Activated T-helper 1 cell treated with anti-CD3 and anti-CD28 coated beads, Interleukin-2, amount 50 U/mL, for 16 hours (primary cell): ENCODE measurements at regions not wholly inside any gene's neighbourhood (a gene's known extent, or its start where the extent isn't known, plus 50 kb on each side); places are given as distances from the start of the nearest gene placed in this dataset.

Source experiments
- DNase-seq, 2 donors: peaks; one replicate each; pipeline ENCODE4 v3.0.0-alpha.2; 2020; ENCODE audit warnings: low read depth in 1 of 2, low spot score in 1 of 2

DNA sequence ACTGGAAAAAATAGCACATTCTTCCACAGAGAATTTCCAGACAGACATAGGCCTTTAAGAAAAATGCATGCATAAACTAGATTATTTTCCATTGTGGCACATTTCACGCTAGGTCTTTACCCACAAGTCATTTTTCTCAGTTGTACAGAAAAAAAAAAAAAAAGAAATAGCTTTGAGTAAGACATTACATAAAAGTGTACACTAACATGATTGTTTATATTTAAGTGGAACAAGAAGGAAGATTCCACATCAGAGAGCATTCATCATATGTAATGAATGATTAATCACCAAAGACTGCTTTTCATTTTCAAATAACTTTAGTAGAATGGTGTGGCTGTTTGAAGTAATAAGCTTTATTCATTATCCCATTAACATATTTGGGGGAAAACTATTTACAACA is 1270.2 kb upstream of the AGA start:
- DNase-seq: no peak

DNA sequence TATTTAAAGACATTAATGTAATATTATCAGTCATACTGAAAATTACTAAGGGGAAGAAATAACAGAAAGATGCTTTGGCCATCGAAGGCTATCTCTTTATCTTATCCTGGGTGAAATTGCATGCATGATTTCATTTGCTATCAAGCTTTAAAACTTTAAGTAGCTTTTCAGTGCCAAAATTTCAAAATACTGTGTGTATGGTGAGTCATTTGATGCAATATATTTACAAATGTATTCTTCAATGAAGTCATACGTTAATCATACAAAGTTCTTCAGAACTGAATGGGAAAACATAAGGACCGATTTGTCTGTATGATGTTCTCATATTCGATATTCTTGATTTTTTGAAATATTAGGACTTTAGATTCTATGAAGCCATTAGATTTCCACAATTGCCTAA is 1295.8 kb upstream of the AGA start:
- DNase-seq: no peak

DNA sequence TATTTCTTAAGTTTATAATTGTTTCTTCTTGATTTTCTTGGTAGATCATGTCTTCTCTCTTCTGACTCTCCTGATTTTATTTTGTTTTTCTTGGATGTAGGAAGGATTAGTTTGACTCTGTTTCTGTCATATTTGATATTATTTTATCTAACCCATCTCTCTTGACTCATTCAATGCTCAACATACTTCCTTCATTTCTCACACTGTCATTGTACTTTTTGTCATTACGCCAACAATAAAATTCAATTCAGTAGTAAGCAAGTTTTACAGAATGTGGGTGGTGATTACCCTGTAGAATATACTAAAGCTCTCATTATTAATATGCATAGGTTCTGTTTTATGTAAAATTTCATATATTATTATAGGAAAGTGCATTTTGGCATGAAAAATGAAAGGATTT is 1303.0 kb upstream of the AGA start:
- DNase-seq: no peak

DNA sequence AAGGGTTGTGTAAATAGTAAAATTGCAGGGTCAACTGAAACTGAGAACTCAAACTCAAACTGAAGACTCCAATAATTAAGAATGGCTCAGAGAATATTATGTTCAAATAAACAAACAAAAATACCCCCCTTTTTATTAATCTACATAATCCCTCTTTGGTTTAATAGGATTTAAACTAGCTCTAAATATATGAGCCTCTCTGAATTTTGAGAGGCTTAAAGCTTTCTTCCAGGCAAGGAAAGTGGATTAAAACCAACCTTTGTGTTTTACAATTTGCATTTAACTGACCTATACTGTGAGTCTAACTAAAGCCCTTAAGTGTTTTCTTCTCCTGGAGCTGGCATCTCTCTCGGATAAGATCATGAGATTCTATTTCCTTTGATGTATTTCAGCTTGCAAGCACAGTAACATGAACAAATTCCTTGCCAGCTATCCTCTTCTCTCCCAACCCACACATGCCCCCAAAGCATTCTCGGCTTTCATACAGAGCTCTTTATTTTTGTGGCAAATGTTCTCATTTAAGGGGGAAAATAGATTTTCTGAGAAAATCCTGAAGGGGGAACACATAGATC is 1310.8 kb upstream of the AGA start:
- DNase-seq: no peak

DNA sequence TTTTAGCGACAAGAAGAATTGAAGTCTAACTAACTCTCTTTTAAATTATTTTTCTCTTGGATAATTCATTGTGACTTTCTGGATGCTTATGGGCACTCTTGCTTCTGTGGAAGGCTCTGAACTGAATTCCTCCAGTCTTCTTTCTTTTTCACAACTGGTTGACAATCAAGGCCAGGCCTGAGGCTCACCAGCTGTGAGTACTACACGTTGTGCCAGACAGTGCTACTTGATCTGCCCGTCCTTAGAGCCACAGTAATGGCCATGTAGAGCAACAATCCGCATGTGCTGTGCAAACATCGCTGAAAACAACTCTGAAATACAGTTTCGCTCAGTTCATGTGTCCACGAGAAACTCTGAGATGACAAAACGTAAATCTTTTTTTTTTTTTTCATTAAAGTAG is 1336.3 kb upstream of the AGA start:
- DNase-seq: no peak

DNA sequence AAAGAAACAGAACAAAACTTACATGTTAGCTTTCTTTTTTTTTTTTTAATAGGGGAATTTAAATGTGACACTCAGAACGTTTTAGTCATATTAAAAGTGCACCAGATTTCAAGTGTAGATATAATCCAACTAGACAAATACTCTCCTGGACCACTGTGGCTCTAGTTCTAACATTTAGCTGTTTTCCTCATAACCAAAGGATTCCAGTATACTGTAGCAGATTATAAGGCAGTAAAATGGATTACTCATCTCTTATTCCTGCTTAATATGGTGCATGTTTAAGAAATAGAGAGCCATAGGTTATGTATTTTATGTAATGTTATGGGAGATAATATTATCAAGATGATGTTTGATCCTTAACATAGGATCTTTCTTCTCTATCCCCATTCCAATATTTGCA is 1339.5 kb upstream of the AGA start:
- no peak for DNase-seq

DNA sequence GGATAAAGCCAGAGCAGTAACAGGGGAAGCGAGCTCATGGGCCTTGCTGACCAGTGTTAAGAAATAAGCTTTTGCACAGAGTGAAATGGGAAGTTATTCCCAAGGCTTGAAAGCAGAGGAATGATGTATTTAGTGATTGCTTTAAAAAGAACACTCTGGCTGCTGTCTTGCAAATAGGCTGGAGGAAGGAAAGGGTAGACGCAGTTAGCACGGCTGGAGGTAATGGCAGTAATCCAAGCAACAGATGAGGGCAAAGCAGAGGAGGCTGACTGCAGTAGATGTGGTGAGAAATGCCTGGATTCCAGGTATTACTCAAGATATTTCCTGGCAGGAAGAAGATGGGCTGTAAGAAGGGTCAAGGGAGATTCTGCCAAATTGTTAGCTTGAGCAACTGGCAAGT is 1342.3 kb upstream of the AGA start:
- no peak for DNase-seq

DNA sequence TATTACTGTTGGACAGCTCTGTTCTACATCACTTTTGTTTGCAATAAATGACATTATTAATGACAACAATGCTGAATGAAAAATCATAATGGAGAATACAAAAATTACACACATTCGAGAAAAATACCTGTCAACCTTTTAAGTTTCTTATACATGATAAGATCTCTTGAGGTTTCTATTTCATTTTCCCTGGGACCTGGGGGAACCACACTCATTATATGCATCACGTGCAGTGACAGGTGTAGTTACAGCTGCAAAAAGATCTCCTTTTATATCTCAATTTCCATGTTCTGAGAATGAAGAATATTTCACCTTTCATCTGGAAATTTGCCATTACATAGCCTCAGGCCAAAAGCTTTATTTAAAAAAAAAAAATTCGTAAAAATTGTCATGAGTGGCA is 1347.0 kb upstream of the AGA start:
- no peak for DNase-seq

DNA sequence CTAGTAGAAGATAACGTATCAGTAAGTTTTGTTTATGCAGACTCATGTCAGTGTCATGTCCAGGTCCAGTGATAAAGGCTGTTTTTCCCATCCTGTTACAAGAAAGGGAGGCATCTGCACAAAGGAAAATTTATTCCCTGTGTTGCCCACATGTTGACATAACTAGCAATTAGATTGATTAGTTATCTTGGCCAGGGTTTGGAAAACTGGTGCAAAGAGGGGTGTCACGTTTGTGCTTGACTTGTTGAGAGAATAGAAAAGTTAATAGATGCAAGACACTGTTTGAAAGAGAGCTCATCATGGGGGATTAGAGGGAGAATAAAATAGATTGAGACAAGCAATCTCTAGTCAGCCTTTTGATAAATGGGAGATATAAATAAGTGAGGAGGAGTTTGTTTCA is 1357.0 kb upstream of the AGA start:
- no peak for DNase-seq

DNA sequence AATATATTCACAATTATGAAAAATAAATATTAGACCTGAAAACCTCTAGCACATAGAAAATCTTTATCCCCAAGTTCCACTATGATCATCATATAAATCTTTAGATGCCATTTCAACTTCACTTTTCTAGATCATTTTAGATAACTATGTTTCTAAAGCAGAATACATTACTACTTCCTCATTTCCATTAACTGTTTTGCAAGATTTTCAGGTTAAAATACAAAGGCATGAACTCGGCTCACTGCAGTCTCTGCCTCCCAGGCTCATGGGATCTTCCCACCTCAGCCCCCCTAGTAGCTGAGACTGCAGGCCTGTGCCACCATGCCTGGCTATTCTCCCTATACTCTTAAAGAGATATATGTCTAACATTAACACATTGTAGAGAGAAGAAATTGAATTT is 1365.9 kb upstream of the AGA start:
- DNase-seq: no peak

DNA sequence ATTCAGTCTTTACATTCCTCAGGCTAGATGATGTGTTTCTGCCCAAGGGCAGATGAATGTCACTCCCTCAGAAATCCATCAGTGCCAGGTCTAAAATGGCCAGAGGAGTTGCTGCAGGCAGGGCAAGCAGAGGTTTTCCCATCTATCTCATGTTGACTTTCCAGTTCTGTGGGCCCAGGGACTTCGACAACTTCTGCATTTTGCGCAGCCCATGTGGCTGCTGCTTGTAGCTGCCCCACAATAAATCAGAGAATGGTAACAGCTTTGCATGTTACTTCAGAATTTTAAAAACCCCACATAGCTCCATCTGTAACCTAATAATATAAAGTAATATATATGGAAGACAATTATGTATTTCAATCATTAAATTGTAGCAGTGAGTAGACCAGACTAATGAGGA is 1367.7 kb upstream of the AGA start:
- DNase-seq: no peak

DNA sequence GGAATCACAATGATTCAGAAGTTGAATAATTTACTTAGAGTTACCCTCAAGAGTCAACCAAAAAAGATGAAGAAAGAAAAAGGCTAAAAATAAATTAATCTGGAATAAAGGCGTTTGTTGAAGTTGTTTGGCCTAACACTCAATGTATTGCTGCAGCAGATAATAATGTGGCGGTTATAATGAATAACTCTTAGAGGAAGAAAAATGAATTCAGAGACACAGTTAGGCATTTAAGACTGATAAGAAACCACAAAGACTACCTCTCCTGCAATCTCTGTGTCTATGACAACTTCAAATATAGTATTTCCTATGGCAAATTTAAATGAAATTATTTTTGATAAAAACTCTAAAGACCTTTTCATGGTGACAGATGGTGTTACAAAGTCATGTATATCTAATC is 1369.1 kb upstream of the AGA start:
- no peak for DNase-seq

DNA sequence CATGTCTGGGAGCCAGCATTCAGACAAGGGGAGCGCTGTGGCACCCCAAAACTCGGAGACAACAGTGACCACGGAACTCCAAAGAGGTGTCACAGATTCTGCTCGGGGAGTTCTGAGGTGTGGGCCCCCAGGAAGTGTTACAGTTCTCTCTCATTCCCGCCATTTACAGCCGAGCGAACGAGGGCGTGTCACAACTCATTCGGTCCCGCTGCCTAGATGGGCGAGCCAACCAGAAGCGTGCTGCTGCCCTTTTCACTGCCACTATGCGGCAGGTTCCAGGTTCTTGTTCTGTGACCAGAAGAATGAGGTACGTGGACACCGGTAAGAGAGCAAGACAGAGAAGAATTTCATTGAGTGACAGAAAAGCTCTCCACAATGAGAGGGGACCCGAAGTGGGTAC is 1370.6 kb upstream of the AGA start:
- no peak for DNase-seq

DNA sequence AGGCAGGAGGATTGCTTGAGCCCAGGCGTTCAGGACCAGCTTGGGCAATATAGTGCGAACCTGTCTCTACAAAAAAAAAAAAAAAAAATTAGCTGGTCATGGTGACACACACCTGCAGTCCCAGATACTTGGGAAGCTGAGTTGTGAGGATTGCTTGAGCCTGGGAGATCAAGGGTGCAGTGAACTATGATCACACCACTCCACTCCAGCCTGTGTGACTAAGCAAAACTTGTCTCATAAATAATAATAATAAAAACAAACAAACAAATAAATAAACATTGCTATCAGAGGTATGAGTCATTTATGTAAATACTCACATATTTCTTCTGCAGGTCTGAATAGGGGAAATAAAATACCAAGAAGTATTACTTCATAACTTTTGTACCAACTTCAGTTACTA is 1372.7 kb upstream of the AGA start:
- DNase-seq: no peak

DNA sequence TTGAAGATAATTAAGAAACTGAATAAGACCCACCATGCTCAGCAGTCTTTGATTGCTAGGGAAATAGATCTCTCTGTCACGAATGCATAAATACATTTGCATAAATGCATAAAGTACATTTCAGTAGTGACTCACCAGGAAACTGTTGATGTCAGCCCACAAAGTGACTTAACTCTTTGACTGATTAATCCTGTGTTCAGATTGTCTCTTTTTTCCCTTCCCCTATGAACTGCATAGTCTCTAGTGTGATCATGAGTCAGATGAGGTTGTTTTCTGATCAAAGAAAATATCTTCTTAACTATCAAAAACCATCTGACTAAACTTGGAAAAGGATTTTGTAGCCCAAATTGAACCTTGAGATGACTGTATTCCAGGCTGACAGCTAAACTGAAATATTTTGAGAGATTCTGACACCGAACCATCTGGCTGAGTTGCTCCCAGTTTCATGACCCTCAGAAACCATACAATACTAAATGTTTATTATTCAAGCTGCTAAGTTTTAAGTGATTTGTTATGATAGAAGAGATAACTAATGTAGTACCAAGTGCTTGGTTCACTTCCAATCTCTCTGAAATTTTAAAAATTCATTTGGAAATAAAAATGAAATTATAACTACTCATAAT is 1381.5 kb upstream of the AGA start:
- no peak for DNase-seq

DNA sequence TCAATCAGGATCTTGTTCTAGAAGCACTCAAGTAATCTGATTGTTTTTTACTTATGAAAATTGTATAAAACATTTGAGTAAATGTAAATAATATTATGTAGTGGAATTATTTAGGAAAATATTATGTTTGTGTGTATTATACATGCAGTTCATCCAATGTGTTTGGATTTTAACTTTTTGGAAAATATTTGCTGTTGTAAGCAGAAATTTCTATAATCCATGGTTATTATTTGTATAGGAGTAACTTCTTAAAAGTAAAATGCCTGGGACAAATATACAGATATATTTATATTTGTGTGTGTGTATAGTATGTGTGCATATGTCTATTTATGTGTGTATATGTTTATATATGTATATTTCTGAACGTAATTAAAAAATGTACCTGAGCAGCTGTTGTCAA is 1394.6 kb upstream of the AGA start:
- no peak for DNase-seq

DNA sequence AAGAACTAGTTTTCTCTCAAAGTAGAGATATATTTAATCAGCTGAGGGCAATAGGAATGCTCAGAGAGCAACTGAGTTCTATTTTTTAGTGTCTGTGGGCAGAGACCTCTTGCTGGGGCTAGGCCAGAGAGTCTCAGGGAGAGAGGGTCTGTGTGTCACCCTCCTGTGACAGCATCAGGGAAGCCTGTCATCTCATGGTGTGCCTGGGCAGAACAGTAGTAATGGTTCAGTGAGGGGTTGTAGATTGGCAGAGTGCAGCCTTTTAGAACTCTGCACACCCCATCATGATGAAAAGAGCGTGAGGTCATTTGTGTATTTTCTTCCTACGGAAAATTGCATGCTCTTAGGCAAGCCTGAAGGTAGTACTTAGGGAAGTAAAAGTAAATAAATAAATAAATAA is 1396.5 kb upstream of the AGA start:
- DNase-seq: no peak

DNA sequence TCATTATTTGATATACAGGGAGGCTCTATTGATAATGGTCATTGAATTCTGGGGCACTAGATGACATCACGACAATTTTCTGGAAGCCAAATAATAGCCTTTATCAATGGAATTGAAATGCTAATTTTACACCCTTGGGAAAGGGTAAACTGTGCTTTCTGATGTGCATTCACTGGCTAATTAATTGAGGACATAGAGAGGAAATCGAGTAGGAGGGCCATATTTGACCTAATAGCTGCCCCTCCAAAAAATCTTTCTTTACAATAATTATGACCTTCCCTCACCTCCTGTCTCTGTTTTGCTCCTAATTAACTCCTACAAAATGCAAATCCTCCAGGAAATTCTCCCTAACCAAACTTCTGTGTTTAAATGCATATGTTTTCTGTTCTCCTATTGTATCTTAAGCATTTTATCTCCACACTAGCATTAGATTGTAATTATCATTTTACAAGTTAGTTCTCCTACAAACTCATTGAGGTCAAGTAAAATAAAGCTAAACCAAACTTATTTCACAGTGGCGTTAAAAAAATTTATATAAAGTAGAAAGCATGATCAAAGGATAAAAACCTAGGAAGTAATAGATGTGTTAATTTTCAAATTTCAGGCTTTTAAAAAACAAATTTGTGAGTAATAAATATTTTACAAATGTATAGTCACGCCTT is 1414.0 kb upstream of the AGA start:
- no peak for DNase-seq

DNA sequence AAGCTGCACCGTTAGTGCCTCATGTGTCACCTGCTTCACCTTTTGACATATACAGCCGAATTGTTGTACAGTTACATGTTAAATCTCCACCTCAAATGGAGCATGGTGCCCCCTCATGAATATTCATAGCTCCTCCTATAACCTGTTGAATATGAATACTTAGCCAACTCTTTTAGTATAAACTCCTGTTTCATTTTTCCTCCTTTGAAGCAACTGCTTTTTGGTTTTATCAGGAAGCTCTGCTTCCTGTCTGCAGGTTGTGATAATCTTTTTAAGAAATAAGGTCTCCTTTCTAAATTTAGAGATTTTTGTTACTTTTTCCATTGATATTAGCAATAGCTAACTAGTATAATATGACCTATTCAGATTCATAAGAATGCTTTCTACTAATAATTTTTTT is 1429.2 kb upstream of the AGA start:
- DNase-seq: no peak

DNA sequence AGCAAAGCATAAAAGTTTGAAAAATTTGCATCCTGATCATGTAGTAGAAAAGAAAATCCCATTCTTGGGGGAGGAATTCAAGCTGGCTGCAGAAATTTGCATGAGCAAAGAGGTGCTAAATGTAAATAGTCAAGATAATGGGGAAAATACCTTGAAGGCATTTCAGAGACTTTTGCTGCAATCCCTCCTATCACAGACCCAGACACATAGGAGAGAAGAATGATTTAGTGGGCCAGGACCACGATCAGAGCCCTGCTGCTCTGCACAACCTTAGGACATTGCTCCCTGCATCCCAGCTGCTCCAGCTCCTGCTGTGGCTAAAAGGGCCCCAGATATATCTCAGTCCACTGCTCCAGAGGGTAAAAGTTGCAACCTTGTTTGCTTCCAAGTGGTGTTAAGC is 1439.7 kb upstream of the AGA start:
- DNase-seq: no peak

DNA sequence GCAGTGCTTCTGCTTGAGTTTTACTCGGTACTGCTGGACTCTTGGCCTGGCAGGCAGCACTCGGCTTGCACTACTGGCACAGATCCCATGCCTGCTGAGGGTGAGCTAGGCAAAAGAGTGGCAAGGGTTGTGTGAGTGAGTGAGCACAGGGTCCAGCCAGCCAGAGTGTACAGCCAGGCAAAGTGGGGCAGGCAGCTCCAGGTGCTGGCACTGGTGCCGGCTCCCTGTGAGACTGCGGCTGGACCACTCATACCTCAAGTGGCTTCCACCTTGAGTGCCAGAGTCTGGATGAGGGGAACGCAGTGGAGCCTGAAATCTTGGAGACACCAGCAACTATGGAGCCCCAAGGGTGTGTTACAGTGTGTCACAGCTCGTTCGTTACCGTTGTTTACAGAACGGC is 1451.9 kb upstream of the AGA start:
- no peak for DNase-seq

DNA sequence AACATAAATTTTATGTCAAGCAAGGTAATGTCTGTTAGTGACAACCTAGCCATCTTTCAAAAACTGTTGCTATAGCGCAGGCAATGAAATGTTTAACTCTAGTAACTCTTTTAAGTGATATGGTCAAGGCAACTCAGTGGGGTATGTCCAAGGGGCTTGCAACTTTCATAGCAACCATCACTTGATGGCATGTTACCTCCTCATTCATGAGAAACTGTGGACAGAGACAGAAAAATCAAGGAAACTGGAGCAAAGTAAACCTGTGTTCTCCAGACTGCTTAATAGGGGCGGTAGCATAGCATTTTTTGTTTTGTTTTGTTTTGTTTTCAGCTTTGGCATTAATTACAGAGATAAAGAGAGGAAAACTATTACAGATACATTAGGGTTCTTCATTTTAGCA is 1456.8 kb upstream of the AGA start:
- no peak for DNase-seq

DNA sequence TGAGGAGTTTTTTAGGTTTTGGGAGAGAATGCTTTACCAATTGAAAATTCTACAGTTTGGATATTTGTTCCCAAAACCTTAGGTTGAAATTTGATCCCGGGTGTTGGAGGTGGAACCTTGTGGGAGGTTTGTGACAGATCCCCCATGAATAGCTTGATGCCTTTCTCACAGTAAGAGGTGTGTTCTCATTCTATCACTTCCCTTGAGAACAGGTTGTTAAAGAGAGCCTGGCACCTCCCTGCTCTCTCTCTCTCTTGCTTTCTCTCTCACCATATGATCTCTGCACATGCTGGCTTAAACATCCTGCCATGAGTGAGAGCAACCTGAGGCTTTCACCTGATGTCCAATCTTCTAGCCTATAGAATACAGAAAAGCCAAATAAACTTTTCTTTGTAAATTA is 1475.5 kb upstream of the AGA start:
- no peak for DNase-seq
